ENCODE measurements at regions not wholly inside any gene's neighbourhood (a gene's known extent, or its start where the extent isn't known, plus 50 kb on each side); places are given as distances from the start of the nearest gene placed in this dataset.

- no peaks in the 10 kb centered on the region for H4K20me1 ChIP-seq (ENCODE audit: insufficient read depth, poor library complexity, severe bottlenecking)
- no peaks in the 10 kb centered on the region for H3K27me3 ChIP-seq
- no peak for TF ChIP-seq EZH2 (IDR thresholded peaks at IDR 0.05; ENCODE audit: borderline replicate concordance)
- TF ChIP-seq, protein P1, sequence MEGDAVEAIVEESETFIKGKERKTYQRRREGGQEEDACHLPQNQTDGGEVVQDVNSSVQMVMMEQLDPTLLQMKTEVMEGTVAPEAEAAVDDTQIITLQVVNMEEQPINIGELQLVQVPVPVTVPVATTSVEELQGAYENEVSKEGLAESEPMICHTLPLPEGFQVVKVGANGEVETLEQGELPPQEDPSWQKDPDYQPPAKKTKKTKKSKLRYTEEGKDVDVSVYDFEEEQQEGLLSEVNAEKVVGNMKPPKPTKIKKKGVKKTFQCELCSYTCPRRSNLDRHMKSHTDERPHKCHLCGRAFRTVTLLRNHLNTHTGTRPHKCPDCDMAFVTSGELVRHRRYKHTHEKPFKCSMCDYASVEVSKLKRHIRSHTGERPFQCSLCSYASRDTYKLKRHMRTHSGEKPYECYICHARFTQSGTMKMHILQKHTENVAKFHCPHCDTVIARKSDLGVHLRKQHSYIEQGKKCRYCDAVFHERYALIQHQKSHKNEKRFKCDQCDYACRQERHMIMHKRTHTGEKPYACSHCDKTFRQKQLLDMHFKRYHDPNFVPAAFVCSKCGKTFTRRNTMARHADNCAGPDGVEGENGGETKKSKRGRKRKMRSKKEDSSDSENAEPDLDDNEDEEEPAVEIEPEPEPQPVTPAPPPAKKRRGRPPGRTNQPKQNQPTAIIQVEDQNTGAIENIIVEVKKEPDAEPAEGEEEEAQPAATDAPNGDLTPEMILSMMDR (IDR thresholded peaks at IDR 0.05; ENCODE audit: poor library complexity), result no peak
- no peak for TF ChIP-seq EZH2phosphoT487 (IDR thresholded peaks at IDR 0.05; ENCODE audit: low read depth, severe bottlenecking, unreplicated experiment)
- H3K4me2 ChIP-seq, result no peak overlapping the region
- no peaks in the 10 kb centered on the region for H3K36me3 ChIP-seq (replicated peaks; ENCODE audit: insufficient read depth, low read depth)
- no peak for DNase-seq (ENCODE audit: low spot score)
- no peaks in the 10 kb centered on the region for H3K79me2 ChIP-seq
- no peaks in the 10 kb centered on the region for H3K9me2 ChIP-seq (replicated peaks; ENCODE audit: insufficient read depth)
- no peak overlapping the region for H3K27ac ChIP-seq
- no peaks in the 10 kb centered on the region for H3K9me3 ChIP-seq (ENCODE audit: low read depth)
- H3K4me3 ChIP-seq, result no peak overlapping the region
- H3K4me1 ChIP-seq (ENCODE audit: insufficient read depth), result no peaks in the 10 kb centered on the region
- 63% methylated on average over 6 of the region's 6 CpGs for WGBS (ENCODE audit: low lambda C conversion rate, missing lambda C conversion rate)
- no peak overlapping the region for H2AFZ ChIP-seq
Observed at GRCh38 chr2:71952572-71953188, 195.0 kb downstream of the CYP26B1 start.

GRCh38 chr2:71951718-71952404, 195.8 kb downstream of the CYP26B1 start:
- Histone ChIP-seq H3K79me2 (no peaks in the 10 kb centered on the region), H4K20me1 (ENCODE audit: insufficient read depth, poor library complexity, severe bottlenecking) (no peaks in the 10 kb centered on the region), H3K9me2 (replicated peaks; ENCODE audit: insufficient read depth) (no peaks in the 10 kb centered on the region), H3K27me3 (no peaks in the 10 kb centered on the region), H3K9me3 (ENCODE audit: low read depth) (no peaks in the 10 kb centered on the region), H3K4me1 (ENCODE audit: insufficient read depth) (no peaks in the 10 kb centered on the region), H3K36me3 (replicated peaks; ENCODE audit: insufficient read depth, low read depth) (no peaks in the 10 kb centered on the region), H3K27ac (no peak overlapping the region), H3K4me2 (no peak overlapping the region), H3K4me3 (no peak overlapping the region), H2AFZ (no peak overlapping the region)
- 94% methylated on average over 3 of the region's 3 CpGs for WGBS (ENCODE audit: low lambda C conversion rate, missing lambda C conversion rate)
- DNase-seq (ENCODE audit: low spot score), result no peak
- TF ChIP-seq, protein P1 (IDR thresholded peaks at IDR 0.05; ENCODE audit: poor library complexity), result no peak
- TF ChIP-seq EZH2 (IDR thresholded peaks at IDR 0.05; ENCODE audit: borderline replicate concordance) (no peak), EZH2phosphoT487 (IDR thresholded peaks at IDR 0.05; ENCODE audit: low read depth, severe bottlenecking, unreplicated experiment) (no peak)

DNA sequence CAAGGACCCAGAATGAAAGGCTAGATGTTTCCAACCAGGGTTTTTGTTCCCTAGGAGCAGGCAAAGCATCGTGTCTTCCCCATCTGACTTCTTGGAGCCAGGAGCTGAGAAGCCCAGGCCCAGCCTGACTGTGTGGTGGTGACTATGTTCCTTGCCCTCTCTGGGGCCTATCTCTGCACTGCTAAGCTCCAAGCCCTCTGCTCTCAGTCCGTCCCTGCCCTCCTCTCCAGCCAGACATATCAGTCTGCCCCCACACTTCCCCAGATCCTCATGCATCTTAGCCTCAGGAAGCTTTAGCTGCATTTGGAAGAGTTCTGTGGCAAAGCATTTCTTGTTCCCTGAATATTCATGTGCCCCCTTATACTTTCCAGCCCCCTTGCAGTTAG, 196.6 kb downstream of the CYP26B1 start:
- H3K9me3 ChIP-seq (ENCODE audit: low read depth), result no peaks in the 10 kb centered on the region
- no peak overlapping the region for H3K27ac ChIP-seq
- no peak for DNase-seq (ENCODE audit: low spot score)
- H3K4me3 ChIP-seq, result no peak overlapping the region
- H4K20me1 ChIP-seq (ENCODE audit: insufficient read depth, poor library complexity, severe bottlenecking), result no peaks in the 10 kb centered on the region
- no peaks in the 10 kb centered on the region for H3K4me1 ChIP-seq (ENCODE audit: insufficient read depth)
- H3K27me3 ChIP-seq, result no peaks in the 10 kb centered on the region
- H2AFZ ChIP-seq, result no peak overlapping the region
- H3K36me3 ChIP-seq (replicated peaks; ENCODE audit: insufficient read depth, low read depth), result no peaks in the 10 kb centered on the region
- no peaks in the 10 kb centered on the region for H3K79me2 ChIP-seq
- WGBS (ENCODE audit: low lambda C conversion rate, missing lambda C conversion rate), result 93% methylated on average over 2 of the region's 2 CpGs
- no peaks in the 10 kb centered on the region for H3K9me2 ChIP-seq (replicated peaks; ENCODE audit: insufficient read depth)
- H3K4me2 ChIP-seq, result no peak overlapping the region
- TF ChIP-seq EZH2 (IDR thresholded peaks at IDR 0.05; ENCODE audit: borderline replicate concordance), result no peak
- TF ChIP-seq, protein P1 (IDR thresholded peaks at IDR 0.05; ENCODE audit: poor library complexity), result no peak
- TF ChIP-seq EZH2phosphoT487 (IDR thresholded peaks at IDR 0.05; ENCODE audit: low read depth, severe bottlenecking, unreplicated experiment), result no peak

Data from hepatocyte (in vitro differentiated cells).